ENCODE measurements at regions not wholly inside any gene's neighbourhood (a gene's known extent, or its start where the extent isn't known, plus 50 kb on each side); places are given as distances from the start of the nearest gene placed in this dataset.
"Not testable (repeated sequence)": the region's sequence is repeated elsewhere in the genome, so short reads cannot be mapped to it uniquely, and the experiment has no call there.

DNA sequence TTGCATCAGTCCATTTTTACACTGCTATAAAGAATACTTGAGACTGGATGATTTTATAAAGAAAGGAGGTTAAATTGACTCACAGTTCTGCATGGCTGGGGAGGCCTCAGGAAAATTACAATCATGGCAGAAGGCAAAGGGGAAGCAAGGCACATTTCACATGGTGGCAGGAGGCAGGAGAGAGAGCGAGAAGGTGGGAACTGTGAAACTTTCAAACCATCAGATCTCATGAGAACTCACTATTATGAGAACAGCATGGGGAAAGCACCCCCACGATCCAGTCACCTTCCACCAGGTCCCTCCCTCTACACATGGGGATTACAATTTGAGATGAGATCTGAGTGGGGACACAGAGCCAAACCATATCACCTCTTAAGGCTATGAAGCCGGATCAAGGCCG lies 441.0 kb upstream of the CBLB start:
- DNase-seq = not testable (repeated sequence)

DNA sequence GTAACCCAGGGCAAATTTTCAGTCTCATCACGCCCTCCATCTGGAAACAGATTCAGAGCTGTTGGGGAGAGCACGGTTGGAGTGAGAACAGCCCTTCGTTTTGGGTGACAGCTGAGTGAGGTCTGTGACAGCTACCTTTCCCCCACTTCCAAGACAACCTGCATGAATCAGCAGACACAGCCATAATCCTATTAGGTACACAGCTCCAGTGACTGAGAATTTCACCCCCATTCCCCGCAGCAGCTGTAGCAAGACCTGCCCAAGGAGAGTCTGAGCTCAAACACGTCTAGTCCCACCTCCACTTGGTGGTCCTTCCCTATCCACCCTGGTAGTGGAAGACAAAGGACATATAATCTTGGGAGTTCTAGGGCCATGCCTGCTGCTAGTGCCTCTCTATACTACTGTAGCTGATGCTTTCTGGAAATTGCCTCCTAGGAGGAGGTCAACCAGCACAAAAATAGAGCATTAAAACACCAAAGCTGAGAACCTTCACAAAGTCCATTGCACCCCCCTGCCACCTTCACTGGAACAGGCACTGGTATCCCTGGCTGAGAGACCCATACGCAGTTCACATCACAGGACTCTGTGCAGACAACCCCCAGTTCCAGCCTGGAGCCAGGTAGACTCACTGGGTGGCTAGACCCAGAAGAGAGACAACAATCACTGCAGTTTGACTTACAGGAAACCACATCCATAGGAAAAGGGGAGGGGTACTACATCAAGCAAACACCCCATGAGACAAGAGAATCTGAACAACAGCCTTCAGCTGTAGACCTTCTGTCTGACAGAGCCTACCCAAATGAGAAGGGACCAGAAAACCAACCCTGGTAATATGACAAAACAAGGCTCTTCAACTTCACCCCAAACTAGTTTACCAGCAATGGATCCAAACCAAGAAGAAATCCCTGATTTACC lies 448.6 kb upstream of the CBLB start:
- no peak for DNase-seq

DNA sequence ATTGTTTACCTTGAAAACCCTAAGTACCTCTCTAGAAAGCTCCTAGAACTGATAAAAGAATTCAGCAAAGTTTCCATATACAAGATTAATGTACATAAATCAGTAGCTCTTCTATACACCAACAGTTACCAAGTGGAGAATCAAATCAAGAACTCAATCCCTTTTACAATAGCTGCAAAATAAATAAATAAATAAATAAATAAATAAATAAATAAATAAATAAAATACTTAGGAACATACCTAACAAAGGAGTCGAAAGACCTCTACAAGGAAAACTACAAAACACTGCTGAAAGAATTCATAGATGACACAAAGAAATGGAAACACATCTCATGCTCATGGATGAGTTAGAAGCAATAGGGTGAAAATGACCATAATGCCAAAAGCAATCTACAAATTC lies 452.6 kb upstream of the CBLB start:
- DNase-seq = not testable (repeated sequence)

DNA sequence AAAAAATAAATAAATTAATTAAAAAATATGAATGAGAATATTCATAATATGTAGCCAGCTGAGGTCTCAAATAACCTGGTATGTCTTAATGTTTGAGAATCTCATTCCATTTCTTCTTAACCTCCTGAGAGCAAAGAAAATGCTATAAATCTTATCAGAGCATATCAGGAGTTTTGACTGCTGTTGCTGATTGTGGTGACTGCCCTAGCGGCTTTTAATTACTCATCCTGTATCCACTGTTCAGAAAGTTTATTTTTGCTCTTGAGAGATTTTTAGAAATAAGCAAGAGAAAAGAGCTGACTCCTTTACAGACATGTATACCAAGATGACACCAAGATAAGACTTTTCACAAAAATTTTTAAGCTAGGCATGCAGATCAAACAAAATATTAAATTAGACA lies 454.8 kb upstream of the CBLB start:
- DNase-seq = no peak

DNA sequence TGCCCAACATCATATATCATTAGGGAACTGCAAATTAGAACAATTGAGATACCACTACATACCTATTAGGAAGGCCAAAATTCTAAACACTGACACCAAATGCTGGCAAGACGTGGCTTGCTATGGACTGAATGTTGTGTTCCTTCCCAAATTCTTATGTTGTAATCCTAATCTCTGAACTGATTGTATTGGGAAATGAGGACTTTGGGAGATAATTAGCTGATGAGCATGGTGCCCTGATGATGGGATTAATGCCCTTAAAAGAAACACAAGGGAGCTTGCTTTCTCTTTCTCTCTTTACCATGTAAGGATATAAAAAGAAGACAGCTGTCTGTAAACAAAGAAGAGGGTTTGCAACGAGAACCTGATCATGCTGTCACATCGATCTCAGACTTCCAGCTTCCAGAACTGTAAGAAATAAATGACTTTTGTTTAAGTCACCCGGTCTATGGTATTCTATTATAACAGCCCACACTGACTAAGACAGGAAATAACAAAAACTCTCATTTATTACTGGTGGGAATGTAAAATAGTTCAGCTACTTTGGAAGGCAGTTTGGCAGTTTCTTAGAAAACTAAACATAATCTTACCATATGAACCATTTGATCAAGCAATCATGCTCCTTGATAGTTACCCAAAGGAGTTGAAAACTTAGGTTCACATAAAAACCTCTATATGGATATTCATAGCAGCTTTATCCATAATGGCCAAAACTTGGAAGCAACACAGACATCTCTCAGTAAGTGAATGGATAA lies 458.3 kb upstream of the CBLB start:
- DNase-seq = no peak

DNA sequence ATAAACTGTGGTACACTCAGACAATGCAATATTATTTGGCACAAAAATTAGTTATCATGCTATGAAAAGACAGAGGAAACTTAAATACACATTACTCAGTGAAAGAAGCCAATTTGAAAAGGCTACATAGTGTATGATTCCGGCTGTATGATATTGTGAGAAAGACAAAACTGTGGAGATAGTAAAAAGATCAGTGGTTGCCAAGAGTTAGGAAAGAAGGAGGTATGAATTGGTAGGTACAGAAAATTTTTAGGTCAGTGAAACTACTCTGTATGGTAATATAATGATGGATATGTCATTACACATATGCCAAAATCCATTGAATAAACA lies 458.8 kb upstream of the CBLB start:
- DNase-seq = no peak

DNA sequence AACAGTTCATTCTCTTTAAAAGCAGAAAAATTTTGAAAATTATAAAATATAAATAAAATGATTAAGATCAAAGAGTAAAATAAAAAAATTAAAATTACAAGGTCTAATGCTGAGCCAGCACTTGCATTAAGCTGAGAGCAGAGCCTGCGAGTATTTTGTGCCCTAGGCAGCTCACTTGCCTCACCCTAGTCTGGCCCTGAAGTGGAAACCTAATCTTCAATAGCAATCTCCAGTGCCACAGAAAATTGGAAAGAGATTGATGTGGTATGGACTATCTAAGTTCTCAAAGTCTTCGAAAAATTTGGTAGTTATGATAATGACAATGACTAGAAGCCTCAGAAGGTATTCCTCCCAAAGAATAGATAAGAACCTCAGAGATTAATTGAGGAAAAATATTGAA lies 459.4 kb upstream of the CBLB start:
- no peak for DNase-seq

DNA sequence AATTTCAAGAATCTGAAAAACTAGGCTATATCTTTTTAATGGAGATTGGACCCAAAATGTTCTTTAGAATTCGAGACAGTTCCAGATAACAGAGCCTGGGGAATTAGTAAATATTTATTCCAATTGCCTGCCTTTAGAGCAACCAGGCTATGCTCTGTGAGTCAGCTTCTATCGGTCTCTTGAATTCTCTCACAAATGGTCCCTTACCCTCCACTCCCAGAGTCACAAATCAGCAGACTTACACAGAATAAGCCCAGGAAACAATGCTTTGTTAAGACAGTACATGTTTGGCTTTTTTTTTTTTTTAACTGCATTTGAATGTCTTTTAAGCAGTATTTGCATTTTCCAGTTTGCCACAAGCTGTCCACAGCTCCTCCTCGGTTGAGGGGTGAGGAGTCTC lies 460.7 kb upstream of the CBLB start:
- no peak for DNase-seq

DNA sequence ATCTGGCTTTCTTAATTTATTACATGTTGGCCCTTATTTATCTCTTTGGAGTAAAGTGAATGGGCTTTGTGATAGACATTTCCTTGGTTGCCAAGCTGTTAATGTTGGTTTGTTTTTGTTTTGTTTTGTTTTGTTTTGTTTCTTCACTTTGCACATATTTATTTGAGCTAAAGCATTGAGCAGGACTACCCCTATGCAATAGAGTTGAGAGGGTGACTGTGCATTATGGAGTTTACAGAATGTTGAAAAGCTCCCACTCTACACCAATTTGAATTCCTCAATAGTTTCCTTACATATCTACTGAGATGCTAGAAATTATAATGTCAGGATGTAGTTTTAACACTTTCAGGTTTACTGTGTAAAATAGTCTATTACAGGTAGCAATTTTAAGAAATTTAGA lies 462.8 kb upstream of the CBLB start:
- no peak for DNase-seq

DNA sequence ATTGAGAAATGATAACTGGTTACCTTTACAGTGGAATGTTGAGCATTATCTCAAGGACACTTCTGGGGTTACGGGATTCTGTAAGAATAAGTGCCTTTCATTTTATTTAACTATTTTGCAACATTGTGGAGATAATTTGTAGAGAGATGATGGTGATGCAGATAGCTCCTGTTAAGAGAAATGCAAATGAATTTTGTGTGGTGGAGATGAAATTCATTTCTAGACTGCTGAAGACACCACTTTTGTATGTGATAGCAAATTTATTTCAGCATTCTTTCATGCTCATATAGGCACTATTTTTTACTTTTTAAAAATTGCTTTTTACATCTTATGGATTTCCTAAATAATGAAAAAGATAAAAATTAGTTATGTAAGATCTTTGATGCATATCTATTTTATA lies 463.3 kb upstream of the CBLB start:
- DNase-seq = no peak

DNA sequence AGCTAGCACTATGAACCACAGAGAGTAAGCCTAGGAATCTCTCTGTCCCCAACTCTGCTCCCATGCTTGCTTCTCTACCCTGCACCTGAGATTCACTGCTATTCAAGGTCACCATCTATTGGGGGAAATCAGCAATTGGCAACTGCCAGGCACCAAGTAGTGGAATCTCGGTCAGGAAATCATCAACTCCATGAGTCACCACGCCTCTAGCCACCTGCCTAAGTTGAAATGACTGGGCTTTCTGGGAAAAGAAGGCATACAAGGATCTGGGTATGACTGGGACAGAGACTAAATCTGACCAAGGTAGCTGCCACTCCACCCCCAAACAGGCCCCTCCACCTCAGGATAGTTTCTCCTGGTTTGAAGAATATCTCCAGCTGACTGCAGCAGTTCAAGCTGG lies 464.1 kb upstream of the CBLB start:
- DNase-seq = no peak

DNA sequence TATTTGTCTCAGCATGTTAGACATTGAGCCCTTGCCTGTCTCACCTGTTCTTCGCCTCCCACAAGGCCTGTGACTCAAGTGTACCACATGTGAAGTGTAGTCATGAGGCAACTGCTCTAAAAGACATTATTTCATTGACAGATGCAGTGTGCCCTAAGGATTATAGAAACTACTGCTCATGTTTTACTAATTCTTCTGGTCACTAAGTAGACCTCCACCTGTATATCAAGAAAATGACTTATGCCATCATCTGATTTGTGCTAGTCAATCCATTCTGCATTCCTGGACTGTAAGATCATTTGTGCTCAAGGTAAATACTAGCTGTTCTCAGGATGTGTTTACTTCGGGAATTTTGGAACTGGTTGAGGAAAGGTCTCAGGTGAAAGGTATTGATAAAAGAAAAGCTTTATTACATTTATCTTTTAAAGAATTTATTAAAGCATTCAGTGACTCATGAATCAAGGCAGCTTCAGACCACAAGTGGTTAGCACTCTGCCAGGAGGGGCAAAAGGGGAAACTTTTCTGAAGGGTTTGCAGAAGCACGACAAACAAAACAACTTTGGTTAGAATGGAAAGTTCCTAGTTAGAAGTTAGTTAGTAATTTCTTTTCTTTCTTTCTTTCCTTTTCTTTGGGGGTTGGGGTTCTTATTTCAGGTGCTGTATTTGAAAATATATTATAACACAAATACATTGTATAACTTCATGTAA lies 465.3 kb upstream of the CBLB start:
- no peak for DNase-seq

DNA sequence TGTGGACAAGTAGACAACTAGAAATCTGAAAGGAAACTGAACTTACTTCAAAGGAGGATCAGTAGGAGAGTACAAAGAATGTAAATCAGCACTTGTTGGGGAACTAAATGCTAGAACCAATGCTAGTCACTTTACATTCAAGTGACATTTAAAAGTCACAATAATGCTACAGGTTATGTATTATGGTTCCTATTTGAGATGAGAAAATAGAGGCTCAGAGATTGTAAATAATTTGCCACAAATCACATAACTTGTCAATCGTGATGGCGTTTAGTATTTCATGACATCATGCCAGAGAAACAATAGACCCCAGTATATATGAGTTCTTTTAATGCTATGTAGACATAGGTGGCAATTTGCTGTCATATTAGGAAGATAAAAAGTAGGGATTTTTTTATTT lies 467.8 kb upstream of the CBLB start:
- no peak for DNase-seq

DNA sequence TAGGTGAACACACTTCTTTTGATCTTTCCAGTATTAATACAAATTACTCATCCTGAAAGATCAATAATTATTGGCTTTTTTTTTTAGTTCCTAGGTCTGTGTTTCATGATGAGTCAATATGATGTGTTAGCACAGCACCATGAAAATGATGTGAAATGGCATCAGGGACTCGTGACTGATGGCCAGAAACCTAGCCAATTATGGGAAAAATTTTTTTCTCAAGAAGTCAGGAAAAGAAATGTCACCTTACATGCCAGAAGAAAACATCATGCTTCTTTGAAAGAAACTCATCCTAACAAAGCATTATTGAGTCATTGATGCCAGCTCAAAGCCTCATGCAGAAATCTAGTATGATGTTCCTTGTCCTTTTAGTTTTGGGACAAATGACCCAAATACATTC lies 468.3 kb upstream of the CBLB start:
- no peak for DNase-seq

DNA sequence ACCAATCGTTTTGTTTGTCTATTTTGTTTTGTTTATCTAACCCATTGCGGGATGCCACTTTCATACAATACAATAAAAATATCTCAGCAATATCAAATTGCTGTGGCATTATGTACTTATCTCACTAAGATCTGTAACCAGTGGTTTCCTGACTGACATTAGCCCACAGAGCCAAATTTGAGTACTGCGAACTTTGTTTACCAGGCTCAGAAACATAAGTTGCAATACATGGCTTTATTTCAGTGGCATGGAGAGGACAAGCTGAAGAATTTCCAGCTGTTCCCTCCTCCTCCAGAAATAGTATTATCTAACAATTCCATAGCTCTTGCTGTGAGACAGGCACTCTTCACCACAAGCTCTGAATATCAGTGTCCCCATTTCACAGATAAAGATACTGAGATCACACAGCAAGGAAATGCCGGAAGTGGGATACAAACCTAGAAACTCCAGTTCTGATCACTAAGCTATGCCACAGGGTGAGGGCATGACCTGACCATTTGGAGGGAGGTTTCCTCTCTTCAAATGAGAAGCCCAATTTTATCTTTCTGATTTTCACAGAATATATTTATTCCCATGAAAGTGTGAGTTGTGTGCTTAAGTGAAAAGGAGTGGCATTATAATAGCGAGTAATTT lies 469.9 kb upstream of the CBLB start:
- no peak for DNase-seq

DNA sequence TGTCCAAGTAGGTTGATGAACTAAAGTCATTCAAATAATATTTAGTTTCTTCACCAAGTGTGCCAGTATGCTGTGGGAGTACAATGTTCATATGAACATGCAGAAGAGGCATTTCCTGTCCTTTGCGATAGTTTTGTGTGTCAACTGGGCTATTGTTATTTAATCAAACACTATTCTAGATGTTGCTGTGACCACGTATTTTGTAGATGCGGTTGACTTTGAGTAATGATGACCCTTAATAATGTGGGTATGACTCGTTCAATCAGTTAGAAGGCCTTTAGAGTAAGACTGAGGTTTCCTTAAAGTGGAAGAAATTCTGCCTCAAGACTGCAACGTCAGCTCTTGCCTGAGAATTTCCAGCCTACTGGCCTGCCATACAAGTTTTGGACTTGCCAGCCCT lies 470.7 kb upstream of the CBLB start:
- no peak for DNase-seq

DNA sequence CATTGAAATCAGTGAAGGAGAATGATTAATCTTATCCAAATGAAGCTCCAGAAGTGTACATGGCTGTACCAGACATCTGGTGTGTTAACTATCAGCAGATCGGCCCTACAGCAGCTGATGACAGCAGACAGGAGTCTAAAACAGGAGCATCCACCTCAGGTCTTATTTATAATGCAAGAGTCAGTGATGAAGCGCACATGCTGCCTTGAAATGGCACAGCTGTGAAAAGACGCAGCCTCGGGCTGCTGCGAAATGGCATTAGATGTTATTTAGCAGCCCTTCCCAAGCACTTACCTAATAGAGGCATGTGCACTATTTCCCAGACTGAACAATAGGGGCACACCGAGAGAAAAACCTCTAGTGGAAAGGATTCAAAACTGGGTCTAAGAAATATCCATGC lies 472.3 kb upstream of the CBLB start:
- no peak for DNase-seq

DNA sequence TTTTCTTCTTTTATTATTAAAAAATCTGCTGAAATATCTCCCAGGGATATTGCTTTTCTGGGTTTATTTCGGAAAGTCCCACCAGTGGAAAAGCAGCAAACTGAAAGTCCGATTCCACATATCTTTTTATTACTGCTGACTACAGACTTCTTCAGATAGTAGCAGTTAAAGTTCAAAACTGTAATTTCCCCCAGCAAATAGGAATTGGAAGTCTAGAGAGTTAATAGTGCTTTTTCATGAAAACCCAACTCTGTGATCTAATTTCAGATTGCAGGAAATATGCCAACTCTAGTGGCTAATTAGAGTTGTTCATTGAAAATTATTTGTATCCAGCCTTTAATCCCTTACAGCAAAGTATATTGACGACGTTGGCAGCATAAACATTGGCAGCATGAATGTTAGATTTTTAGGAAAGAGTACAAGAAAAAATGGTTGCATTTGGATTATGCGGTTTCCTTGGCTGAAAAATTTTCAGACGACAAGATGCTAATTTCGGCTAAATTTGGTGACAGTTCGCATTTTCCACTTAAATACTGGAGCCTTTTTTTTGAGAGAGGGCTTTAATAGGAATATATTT lies 472.9 kb upstream of the CBLB start:
- no peak for DNase-seq

DNA sequence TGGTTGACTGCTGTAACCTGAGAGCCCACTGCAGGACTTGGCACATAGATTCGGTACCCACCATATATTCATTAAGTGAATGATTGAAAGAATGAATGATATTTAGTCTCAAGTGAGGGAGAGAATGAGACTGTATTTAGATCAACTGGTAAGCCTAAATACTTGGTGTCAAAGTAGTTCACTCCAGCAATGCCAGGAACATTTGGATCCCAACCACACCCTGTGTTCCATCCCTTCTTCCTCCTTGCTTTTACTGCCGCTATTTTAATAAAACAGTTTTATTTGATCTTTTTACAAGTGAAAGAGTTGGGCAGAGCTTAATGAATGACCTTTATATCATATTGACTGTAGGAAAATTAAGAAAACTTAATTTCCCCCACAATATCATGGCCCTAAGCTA lies 473.6 kb upstream of the CBLB start:
- no peak for DNase-seq

DNA sequence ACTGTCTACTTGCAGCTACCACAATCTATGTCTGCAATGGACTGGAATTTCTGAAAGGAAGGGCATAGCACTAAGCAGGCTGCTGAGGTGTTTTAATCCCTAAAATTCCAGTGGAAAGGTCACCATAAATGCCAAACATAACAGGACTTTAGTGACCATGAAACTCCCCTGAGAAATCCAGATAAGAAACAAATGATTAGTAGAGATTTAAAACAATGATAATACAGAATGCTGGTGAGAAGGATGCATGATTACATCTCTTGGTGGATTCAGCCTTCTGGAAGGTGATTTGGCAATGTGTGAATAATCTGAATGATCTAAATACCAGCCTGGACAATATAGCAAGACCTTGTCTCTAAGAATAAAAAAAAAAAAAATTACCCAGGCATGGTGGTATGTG lies 475.0 kb upstream of the CBLB start:
- DNase-seq = no peak

DNA sequence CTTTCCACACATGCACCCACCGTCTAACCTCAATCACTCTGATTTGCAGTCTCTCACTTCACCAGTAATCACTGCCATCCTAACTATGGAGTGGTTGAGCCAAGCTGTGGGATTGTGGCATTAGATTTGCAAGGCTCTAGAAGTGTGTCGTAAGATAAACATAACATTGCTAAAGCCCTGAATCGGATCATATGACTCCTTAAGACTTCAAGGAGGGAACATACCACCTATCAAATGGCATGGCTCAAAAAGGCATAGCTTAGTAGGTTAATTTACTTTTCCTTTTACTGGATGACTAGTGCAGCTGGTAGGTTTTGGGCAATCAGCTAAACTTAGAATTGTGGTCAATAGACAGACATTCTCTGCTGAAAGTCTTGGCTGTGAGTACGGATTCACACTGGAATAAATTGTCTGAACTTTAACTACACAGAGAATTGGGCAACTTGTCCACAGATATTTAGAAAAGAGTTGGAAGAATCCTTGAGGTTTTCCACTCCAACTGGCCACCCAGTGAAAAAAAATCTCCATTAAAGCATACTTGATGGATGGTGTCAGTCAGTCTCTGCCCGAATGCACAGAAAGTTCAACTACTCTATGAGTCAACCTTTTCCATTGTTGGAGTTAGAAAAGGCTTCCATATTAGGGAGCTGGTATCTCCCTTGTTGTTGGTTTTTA lies 476.7 kb upstream of the CBLB start:
- DNase-seq = no peak

DNA sequence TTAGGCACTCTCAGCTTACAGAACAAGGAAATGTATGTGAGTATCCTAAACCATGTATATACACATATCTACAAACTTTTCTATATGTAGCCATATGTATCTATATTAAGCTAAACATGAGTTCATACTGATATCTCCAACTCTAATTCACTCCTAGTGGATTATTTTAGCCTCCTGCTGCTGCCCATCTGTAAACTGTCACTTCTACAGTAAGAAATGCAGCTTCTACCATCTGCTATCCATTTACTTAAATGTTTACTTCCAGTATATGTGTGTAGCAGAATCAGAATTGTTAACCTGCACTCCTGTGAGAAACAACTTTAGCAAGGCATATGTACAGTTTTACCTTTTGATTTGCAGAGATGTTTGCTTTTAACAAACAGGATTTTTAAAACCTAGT lies 478.5 kb upstream of the CBLB start:
- no peak for DNase-seq
